SK-N-MC (cell line): ENCODE measurements at regions not wholly inside any gene's neighbourhood (a gene's known extent, or its start where the extent isn't known, plus 50 kb on each side); places are given as distances from the start of the nearest gene placed in this dataset.

Experiments
- DNase-seq: peaks from one replicate; pipeline ENCODE4 v3.0.0-alpha.2; 2011; ENCODE audit warnings: low read depth, low spot score
- H3K27ac ChIP-seq: fragments of 200-600 bp; sonication (generic); 2 replicates; pipeline ENCODE4 v1.5.1; 2016; ENCODE audit warnings: mixed run types
- H3K36me3 ChIP-seq: fragments of 200-600 bp; sonication (generic); 2 replicates; pipeline ENCODE4 v1.6.1; 2017; ENCODE audit warnings: antibody characterized with exemption, low read length, mixed read lengths; ENCODE audit not compliant: insufficient read depth
- H3K4me3 ChIP-seq: fragments of 200-600 bp; sonication (generic); 2 replicates; pipeline ENCODE4 v1.5.1; 2016
- H3K9ac ChIP-seq: fragments of 200-600 bp; sonication (generic); 2 replicates; pipeline ENCODE4 v1.8.0; 2017; ENCODE audit warnings: mixed run types, mixed read lengths; ENCODE audit not compliant: insufficient read length
- H3K9me3 ChIP-seq: fragments of 200-600 bp; sonication (generic); 2 replicates; pipeline ENCODE4 v1.6.1; 2017; ENCODE audit warnings: low read depth, mild to moderate bottlenecking, antibody characterized with exemption, low read length, moderate library complexity, mixed read lengths
- EZH2 ChIP-seq: fragments of 200-600 bp; sonication (generic); IDR thresholded peaks from one replicate; pipeline ENCODE4 v1.6.1; 2017; ENCODE audit warnings: antibody characterized with exemption
- FOXP2 ChIP-seq: optimal IDR thresholded peaks from 2 replicates; pipeline ENCODE3; 2011; ENCODE audit warnings: mild to moderate bottlenecking, moderate library complexity; ENCODE audit not compliant: insufficient read depth; ENCODE audit errors: extremely low read length, control extremely low read depth
- POLR2AphosphoS5 ChIP-seq: IDR thresholded peaks from 2 replicates; pipeline ENCODE4 v1.6.1; 2012; ENCODE audit warnings: mild to moderate bottlenecking, low read depth, low read length, borderline replicate concordance

GRCh38 chr6:96468281-96468680, 53.3 kb upstream of the UFL1 start:
- no peaks in the 10 kb centered on the region for H3K36me3 ChIP-seq
- TF ChIP-seq EZH2: no peak
- no peak for TF ChIP-seq POLR2AphosphoS5
- TF ChIP-seq FOXP2: no peak
- no peaks in the 10 kb centered on the region for H3K9me3 ChIP-seq
- DNase-seq: no peak
- no peak overlapping the region for H3K27ac ChIP-seq
- H3K4me3 ChIP-seq: no peak overlapping the region
- no peak overlapping the region for H3K9ac ChIP-seq

GRCh38 chr6:96468681-96469224, 52.9 kb upstream of the UFL1 start:
- TF ChIP-seq EZH2 (no peak), FOXP2 (no peak), POLR2AphosphoS5 (no peak)
- H3K36me3 ChIP-seq: no peaks in the 10 kb centered on the region
- no peak overlapping the region for H3K27ac ChIP-seq
- H3K9ac ChIP-seq: no peak overlapping the region
- no peaks in the 10 kb centered on the region for H3K9me3 ChIP-seq
- H3K4me3 ChIP-seq: no peak overlapping the region
- DNase-seq: no peak

DNA sequence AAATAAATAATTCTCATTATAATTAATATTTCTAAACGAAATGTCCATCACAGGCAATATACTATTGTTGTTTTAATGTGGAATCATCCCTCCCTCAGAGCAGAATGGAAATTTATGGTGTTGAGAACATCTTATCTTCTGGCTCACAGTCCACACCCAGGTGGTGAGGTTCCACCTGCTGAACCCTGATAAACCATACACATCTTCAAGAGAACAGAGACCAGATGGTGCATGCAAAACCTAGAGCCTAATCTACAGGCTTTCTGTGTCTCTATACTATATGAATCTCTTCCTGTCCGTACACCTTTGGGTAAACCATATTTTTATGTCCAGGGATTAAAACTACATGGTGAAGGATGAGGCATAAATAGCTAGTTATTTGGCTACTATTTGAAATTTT, 52.3 kb upstream of the UFL1 start:
- H3K4me3 ChIP-seq: no peak overlapping the region
- no peaks in the 10 kb centered on the region for H3K36me3 ChIP-seq
- no peak for TF ChIP-seq EZH2
- TF ChIP-seq POLR2AphosphoS5: no peak
- no peak for TF ChIP-seq FOXP2
- no peak for DNase-seq
- H3K27ac ChIP-seq: no peak overlapping the region
- H3K9ac ChIP-seq: no peak overlapping the region
- no peaks in the 10 kb centered on the region for H3K9me3 ChIP-seq

- Histone ChIP-seq H3K9me3 (no peaks in the 10 kb centered on the region), H3K4me3 (no peak overlapping the region), H3K36me3 (no peaks in the 10 kb centered on the region), H3K9ac (no peak overlapping the region), H3K27ac (no peak overlapping the region)
- TF ChIP-seq POLR2AphosphoS5: no peak
- TF ChIP-seq EZH2: no peak
- no peak for TF ChIP-seq FOXP2
- no peak for DNase-seq
Measured at GRCh38 chr6:96470296-96470695, 51.3 kb upstream of the UFL1 start.
